Hindlimb muscle (tissue), 1 donor: ENCODE measurements at regions not wholly inside any gene's neighbourhood (a gene's known extent, or its start where the extent isn't known, plus 50 kb on each side); places are given as distances from the start of the nearest gene placed in this dataset.
A peak's percentile ranks its signal among the peaks of the same experiment; 100 is the strongest.

ENCODE experiments used
- DNase-seq: peaks from one replicate; pipeline ENCODE4 v3.0.0-alpha.2; 2013

- no peak for DNase-seq
Observed at GRCh38 chr9:80426992-80427391, 855.2 kb downstream of the TLE4 start.

GRCh38 chr9:80417211-80417773 is 845.5 kb downstream of the TLE4 start:
- no peak for DNase-seq

- DNase-seq, result peak; percentile 40
Observed at GRCh38 chr9:80410106-80410505, 838.3 kb downstream of the TLE4 start.

GRCh38 chr9:80407220-80407619 is 835.5 kb downstream of the TLE4 start:
- DNase-seq, result no peak

- DNase-seq, result no peak
Observed at GRCh38 chr9:80401243-80401642, 829.5 kb downstream of the TLE4 start.

GRCh38 chr9:80400624-80401230 is 829.0 kb downstream of the TLE4 start:
- DNase-seq, result no peak

GRCh38 chr9:80399606-80400005 is 827.8 kb downstream of the TLE4 start:
- DNase-seq, result no peak

GRCh38 chr9:80387828-80388227 is 816.1 kb downstream of the TLE4 start:
- DNase-seq, result no peak

- no peak for DNase-seq
Observed at GRCh38 chr9:80385246-80385645, 813.5 kb downstream of the TLE4 start.

- DNase-seq, result no peak
Observed at GRCh38 chr9:80383331-80383730, 811.6 kb downstream of the TLE4 start.

- peak; percentile 61 for DNase-seq
Observed at GRCh38 chr9:80382211-80382891, 810.6 kb downstream of the TLE4 start.

GRCh38 chr9:80380301-80380700 is 808.5 kb downstream of the TLE4 start:
- no peak for DNase-seq

GRCh38 chr9:80378669-80379293 is 807.0 kb downstream of the TLE4 start:
- DNase-seq, result no peak

- DNase-seq, result no peak
Observed at GRCh38 chr9:80376180-80376579, 804.4 kb downstream of the TLE4 start.

- DNase-seq, result no peak
Observed at GRCh38 chr9:80375477-80375876, 803.7 kb downstream of the TLE4 start.

GRCh38 chr9:80369641-80370040 is 797.9 kb downstream of the TLE4 start:
- DNase-seq, result no peak

GRCh38 chr9:80366626-80367025 is 794.9 kb downstream of the TLE4 start:
- no peak for DNase-seq

GRCh38 chr9:80359941-80360881 is 788.4 kb downstream of the TLE4 start:
- DNase-seq, result no peak

- DNase-seq, result no peak
Observed at GRCh38 chr9:80359291-80359690, 787.5 kb downstream of the TLE4 start.

GRCh38 chr9:80352967-80353366 is 781.2 kb downstream of the TLE4 start:
- no peak for DNase-seq

GRCh38 chr9:80351612-80352011 is 779.8 kb downstream of the TLE4 start:
- DNase-seq, result no peak

- no peak for DNase-seq
Observed at GRCh38 chr9:80326105-80326504, 754.3 kb downstream of the TLE4 start.

GRCh38 chr9:80320916-80321315 is 749.2 kb downstream of the TLE4 start:
- no peak for DNase-seq
